ENCODE measurements at regions not wholly inside any gene's neighbourhood (a gene's known extent, or its start where the extent isn't known, plus 50 kb on each side); places are given as distances from the start of the nearest gene placed in this dataset.

GRCh38 chr9:117464941-117465616 is 50.2 kb upstream of the ASTN2 start:
- DNase-seq (ENCODE audit: low read depth, low spot score): no peak
- no peaks in the 10 kb centered on the region for H3K4me1 ChIP-seq (ENCODE audit: control insufficient read depth, insufficient read depth, low read length)
- H3K9me3 ChIP-seq (ENCODE audit: control insufficient read depth, insufficient read depth, low read depth, low read length): no peaks in the 10 kb centered on the region
- ChIA-PET POLR2A (no interaction called here), CTCF (no interaction called here)
- H3K27ac ChIP-seq (ENCODE audit: low read length): no peak overlapping the region
- no peak for TF ChIP-seq SIN3A (IDR thresholded peaks at IDR 0.05; ENCODE audit: borderline replicate concordance, insufficient read depth, low read depth, low read length)
- TF ChIP-seq REST (IDR thresholded peaks at IDR 0.05; ENCODE audit: insufficient read depth in 1 of 2, low read depth in 2 of 2, low read length in 1 of 2): no peak
- TF ChIP-seq CTCF (IDR thresholded peaks at IDR 0.05): no peak
- no peak for TF ChIP-seq POLR2AphosphoS5 (IDR thresholded peaks at IDR 0.05; ENCODE audit: low read depth, low read length)
- TF ChIP-seq TCF7L2 (IDR thresholded peaks at IDR 0.05; ENCODE audit: low read depth, low read length): no peak
- H3K4me3 ChIP-seq (ENCODE audit: low read depth in 2 of 2, low read length in 2 of 2): no peak overlapping the region
- no peaks in the 10 kb centered on the region for H3K36me3 ChIP-seq (ENCODE audit: control insufficient read depth, insufficient read depth, low read length)
- in situ Hi-C loops (cut with HindIII; ENCODE audit: low pct_unique_long_range_greater_than_20kb, low sequenced_read_pairs) (no loop called here), intact Hi-C loops (cut with micrococcal nuclease; ENCODE audit: unreplicated experiment) (no loop called here)
- no TSS peak for BruUV-seq (replicated peaks)
- ATAC-seq: no peak
- no peaks in the 10 kb centered on the region for H3K27me3 ChIP-seq (ENCODE audit: control insufficient read depth, insufficient read depth, low read length)

All from Panc1 (cell line).